A549 (cell line): ENCODE measurements at regions not wholly inside any gene's neighbourhood (a gene's known extent, or its start where the extent isn't known, plus 50 kb on each side); places are given as distances from the start of the nearest gene placed in this dataset.

Experiments used
- EP300 ChIP-seq, 2 experiments: fragments of >200 bp; sonication (Bioruptor Twin); formaldehyde crosslinking; IDR thresholded peaks; 2 replicates in 1 of 2; 3 replicates in 1 of 2; pipeline ENCODE4 v1.6.1; 2016 to 2017
- KDM1A ChIP-seq: fragments of 200-600 bp; sonication (generic); IDR thresholded peaks from 2 replicates; pipeline ENCODE4 v1.6.1; 2016; ENCODE audit warnings: low read depth, mild to moderate bottlenecking
- RFX5 ChIP-seq: fragments of 450-650 bp; IDR thresholded peaks from 2 replicates; pipeline ENCODE4 v1.7.1; 2014; ENCODE audit warnings: antibody characterized with exemption, mild to moderate bottlenecking, moderate library complexity
- SMC3 ChIP-seq: fragments of >200 bp; sonication (Bioruptor Twin); formaldehyde crosslinking; IDR thresholded peaks from 3 replicates; pipeline ENCODE4 v1.6.1; 2018; ENCODE audit warnings: inconsistent platforms
- SREBF2 ChIP-seq: fragments of 450-650 bp; IDR thresholded peaks from 2 replicates; pipeline ENCODE4 v1.6.1; 2014; ENCODE audit warnings: mild to moderate bottlenecking, moderate library complexity
- TF ChIP-seq, protein P1 (sequence below): fragments of >200 bp; sonication (Bioruptor Twin); formaldehyde crosslinking; IDR thresholded peaks from 3 replicates; pipeline ENCODE4 v1.5.1; 2016
- TF ChIP-seq, protein P2 (sequence below): IDR thresholded peaks from 2 replicates; pipeline ENCODE4 v1.6.1; 2012
- TF ChIP-seq, protein P3 (sequence below): fragments of 250-450 bp; sonication (Bioruptor Pico); IDR thresholded peaks from 2 replicates; pipeline ENCODE4 v1.5.0; 2020; ENCODE audit warnings: low read depth, mild to moderate bottlenecking, moderate library complexity

GRCh38 chr5:74031536-74031935, 405.5 kb downstream of the ARHGEF28 start:
- TF ChIP-seq SMC3, result no peak
- TF ChIP-seq, protein P1, sequence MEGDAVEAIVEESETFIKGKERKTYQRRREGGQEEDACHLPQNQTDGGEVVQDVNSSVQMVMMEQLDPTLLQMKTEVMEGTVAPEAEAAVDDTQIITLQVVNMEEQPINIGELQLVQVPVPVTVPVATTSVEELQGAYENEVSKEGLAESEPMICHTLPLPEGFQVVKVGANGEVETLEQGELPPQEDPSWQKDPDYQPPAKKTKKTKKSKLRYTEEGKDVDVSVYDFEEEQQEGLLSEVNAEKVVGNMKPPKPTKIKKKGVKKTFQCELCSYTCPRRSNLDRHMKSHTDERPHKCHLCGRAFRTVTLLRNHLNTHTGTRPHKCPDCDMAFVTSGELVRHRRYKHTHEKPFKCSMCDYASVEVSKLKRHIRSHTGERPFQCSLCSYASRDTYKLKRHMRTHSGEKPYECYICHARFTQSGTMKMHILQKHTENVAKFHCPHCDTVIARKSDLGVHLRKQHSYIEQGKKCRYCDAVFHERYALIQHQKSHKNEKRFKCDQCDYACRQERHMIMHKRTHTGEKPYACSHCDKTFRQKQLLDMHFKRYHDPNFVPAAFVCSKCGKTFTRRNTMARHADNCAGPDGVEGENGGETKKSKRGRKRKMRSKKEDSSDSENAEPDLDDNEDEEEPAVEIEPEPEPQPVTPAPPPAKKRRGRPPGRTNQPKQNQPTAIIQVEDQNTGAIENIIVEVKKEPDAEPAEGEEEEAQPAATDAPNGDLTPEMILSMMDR, result no peak
- TF ChIP-seq KDM1A, result no peak
- TF ChIP-seq, protein P2, sequence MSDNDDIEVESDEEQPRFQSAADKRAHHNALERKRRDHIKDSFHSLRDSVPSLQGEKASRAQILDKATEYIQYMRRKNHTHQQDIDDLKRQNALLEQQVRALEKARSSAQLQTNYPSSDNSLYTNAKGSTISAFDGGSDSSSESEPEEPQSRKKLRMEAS, result no peak
- TF ChIP-seq, protein P3, sequence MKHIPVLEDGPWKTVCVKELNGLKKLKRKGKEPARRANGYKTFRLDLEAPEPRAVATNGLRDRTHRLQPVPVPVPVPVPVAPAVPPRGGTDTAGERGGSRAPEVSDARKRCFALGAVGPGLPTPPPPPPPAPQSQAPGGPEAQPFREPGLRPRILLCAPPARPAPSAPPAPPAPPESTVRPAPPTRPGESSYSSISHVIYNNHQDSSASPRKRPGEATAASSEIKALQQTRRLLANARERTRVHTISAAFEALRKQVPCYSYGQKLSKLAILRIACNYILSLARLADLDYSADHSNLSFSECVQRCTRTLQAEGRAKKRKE (CRISPR knock-in tag), result no peak
- TF ChIP-seq SREBF2, result no peak
- no peak for TF ChIP-seq EP300 (IDR thresholded peaks at IDR 0.05)
- TF ChIP-seq RFX5, result no peak
